Choroid plexus epithelial cell (primary cell): ENCODE measurements at regions not wholly inside any gene's neighbourhood (a gene's known extent, or its start where the extent isn't known, plus 50 kb on each side); places are given as distances from the start of the nearest gene placed in this dataset.

ENCODE experiments used
- DNase-seq: peaks from one replicate; pipeline ENCODE4 v3.0.0-alpha.2; 2010; ENCODE audit warnings: low read depth
- H3K4me3 ChIP-seq: 2 replicates; pipeline ENCODE4 v1.5.1; 2011; ENCODE audit warnings: low read depth, mild to moderate bottlenecking, control low read depth, low read length, moderate library complexity
- TF ChIP-seq, protein P1 (sequence below): conservative IDR thresholded peaks from 2 replicates; pipeline ENCODE4 v1.5.1; 2011; ENCODE audit warnings: low read depth, mild to moderate bottlenecking, control low read depth, inconsistent platforms, low read length, moderate library complexity

DNA sequence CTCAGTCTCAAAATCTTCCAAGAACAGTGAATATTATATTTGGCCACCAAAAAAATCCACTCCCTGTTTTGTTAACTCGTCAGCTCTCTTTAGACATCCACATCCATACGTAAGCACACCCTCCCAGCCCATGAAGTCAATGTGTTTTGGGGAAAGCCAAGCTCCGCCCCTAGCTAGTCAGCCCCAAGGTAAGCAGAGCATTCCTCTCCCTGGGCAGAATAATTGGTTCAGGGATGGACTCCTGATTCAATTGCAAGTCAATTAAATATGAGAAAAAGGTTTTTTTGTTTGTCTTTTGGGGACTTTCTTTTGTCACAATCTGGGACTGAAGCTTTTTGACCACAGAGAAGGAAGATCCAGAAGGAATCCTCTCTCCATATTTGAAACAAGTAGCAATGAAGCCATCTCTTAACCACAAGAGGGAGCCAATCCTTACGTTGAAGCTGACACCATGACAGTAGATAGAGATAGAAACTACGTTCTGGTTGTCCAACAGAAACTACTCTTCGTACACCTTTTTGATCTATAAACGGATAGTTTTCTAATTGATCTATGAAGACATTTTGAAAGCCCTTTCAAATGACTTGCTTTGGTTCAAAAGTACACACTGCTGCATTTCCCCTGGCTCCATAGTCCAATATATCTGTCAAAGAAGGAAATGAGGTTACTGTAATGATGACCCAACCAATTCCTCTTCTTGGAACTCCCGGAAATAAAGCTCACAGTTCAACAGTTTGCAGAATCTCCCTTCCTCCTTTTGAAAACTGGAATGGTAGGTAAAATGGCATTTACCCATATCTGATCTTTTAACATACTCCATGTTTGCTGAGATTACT, 166.4 kb downstream of the TLE1 start:
- TF ChIP-seq, protein P1, sequence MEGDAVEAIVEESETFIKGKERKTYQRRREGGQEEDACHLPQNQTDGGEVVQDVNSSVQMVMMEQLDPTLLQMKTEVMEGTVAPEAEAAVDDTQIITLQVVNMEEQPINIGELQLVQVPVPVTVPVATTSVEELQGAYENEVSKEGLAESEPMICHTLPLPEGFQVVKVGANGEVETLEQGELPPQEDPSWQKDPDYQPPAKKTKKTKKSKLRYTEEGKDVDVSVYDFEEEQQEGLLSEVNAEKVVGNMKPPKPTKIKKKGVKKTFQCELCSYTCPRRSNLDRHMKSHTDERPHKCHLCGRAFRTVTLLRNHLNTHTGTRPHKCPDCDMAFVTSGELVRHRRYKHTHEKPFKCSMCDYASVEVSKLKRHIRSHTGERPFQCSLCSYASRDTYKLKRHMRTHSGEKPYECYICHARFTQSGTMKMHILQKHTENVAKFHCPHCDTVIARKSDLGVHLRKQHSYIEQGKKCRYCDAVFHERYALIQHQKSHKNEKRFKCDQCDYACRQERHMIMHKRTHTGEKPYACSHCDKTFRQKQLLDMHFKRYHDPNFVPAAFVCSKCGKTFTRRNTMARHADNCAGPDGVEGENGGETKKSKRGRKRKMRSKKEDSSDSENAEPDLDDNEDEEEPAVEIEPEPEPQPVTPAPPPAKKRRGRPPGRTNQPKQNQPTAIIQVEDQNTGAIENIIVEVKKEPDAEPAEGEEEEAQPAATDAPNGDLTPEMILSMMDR: peak; percentile 78
- no peak overlapping the region for H3K4me3 ChIP-seq
- peak; percentile 83 for DNase-seq

DNA sequence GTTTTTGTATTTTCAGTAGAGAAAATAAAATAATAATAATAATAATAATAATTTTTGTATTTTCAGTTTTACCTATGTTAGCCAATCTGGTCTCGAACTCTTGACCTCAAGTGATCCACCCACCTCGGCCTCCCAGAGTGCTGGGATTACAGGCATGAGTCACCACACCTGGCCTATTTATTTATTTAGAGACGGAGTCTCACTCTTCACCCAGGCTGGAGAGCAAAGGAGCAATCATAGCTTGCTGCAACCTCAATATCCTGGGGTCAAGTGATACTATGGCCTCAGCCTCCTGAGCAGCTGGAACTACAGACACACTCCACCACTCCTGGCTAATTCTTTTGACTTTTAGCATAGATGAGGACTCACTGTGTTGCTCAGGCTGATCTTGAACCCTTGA, 167.5 kb downstream of the TLE1 start:
- H3K4me3 ChIP-seq: no peak overlapping the region
- no peak for DNase-seq
- TF ChIP-seq, protein P1: no peak

DNA sequence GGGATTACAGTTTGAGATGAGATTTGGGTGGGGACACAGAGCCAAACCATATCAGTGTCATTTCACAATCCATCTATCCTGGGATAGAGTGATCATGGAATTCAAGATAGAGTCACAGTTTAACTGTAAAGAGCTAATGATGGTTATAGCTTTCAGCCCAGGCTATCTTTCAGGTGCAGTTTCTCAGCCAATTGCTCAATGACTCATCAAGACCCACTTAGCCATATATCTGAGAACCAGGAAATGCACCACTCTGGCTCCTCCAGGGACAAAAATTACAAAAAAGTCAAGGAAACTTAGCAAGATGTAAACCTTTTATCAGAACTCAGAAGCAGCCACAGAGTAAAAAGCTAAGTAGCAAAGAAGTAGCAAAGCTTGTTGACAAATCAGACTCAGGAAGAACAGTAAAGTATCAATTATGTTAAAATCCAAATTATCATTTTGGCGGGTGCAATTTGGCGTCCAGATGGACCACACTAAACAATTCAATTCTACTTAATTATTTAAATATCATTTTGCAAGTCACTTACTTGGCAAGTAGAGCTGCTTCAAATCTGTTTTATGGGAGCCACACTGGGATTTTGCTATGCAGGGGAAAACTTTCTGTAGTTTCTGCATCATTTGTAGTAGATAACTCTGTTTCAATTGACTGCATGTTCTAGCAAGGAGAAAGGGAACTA, 169.4 kb downstream of the TLE1 start:
- H3K4me3 ChIP-seq: no peak overlapping the region
- no peak for DNase-seq

DNA sequence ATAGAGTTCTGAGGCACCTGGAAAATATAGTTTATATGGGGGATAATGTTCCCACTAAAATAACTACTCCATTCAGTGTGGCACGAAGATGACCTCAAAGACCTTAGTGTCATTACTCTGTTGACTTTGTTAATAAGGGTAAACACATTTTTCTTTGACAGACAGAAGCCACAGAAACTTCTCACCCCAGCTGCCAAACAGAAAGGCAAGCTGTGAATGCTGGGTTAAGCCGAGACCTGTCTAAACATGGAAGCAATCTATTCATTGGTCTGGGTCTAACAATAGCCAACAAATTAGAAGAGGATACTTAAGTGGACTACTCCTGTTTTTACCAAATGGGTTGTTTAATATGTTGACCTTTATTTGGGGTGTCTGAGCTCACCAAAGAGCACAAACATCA, 171.4 kb downstream of the TLE1 start:
- TF ChIP-seq, protein P1: no peak
- DNase-seq: no peak
- no peak overlapping the region for H3K4me3 ChIP-seq

More for the DNA sequence above, 169.4 kb downstream of the TLE1 start:
- TF ChIP-seq, protein P1: no peak

DNA sequence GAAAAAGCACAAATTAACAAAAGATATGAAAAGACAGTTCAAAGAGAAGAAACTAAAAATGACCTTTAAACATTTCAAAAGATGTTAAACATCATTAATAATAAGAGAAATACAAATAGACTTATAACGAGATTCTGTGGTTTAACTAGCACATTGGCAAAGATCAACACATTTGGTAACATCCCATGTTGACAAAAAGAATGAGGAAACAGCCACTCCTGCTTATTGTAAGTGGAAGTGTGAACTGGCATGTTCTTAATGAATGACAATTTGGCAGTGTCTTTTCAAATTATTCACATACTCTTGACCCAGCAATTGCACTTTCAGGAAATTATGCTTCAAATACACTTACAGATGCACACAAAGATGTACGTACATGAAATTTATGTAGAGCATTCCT, 176.3 kb downstream of the TLE1 start:
- no peak for DNase-seq
- H3K4me3 ChIP-seq: no peak overlapping the region
- TF ChIP-seq, protein P1: no peak

DNA sequence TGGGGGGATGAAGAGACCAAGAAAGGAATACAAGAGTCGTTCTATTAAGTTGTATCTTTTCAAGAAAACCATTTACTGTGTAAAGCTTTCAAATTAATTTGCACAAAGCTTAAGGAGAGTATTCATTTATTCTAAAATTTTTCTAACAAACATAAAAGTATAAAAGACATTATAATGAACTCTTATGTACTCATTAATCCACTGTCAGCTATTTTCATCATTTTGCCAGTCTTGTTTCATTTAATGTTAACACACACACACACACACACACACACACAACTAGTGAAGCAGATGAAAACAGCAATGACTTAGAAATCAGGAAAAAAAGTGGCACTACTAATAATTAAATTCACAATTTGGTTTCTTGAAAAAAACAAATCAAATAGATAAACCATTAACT, 176.7 kb downstream of the TLE1 start:
- no peak for DNase-seq
- TF ChIP-seq, protein P1: no peak
- H3K4me3 ChIP-seq: no peak overlapping the region
